Stimulated activated CD8-positive, alpha-beta memory T cell treated with anti-CD3 and anti-CD28 coated beads, Interleukin-15, amount 100 ng/mL, for 24 hours (primary cell): ENCODE measurements at regions not wholly inside any gene's neighbourhood (a gene's known extent, or its start where the extent isn't known, plus 50 kb on each side); places are given as distances from the start of the nearest gene placed in this dataset.

ENCODE experiments used
- DNase-seq: peaks from one replicate; pipeline ENCODE4 v3.0.0-alpha.2; 2020; ENCODE audit warnings: low read depth

GRCh38 chr16:85426806-85427205 lies 186.3 kb upstream of the GSE1 start:
- no peak for DNase-seq

GRCh38 chr16:85428168-85428898 lies 184.8 kb upstream of the GSE1 start:
- no peak for DNase-seq

DNA sequence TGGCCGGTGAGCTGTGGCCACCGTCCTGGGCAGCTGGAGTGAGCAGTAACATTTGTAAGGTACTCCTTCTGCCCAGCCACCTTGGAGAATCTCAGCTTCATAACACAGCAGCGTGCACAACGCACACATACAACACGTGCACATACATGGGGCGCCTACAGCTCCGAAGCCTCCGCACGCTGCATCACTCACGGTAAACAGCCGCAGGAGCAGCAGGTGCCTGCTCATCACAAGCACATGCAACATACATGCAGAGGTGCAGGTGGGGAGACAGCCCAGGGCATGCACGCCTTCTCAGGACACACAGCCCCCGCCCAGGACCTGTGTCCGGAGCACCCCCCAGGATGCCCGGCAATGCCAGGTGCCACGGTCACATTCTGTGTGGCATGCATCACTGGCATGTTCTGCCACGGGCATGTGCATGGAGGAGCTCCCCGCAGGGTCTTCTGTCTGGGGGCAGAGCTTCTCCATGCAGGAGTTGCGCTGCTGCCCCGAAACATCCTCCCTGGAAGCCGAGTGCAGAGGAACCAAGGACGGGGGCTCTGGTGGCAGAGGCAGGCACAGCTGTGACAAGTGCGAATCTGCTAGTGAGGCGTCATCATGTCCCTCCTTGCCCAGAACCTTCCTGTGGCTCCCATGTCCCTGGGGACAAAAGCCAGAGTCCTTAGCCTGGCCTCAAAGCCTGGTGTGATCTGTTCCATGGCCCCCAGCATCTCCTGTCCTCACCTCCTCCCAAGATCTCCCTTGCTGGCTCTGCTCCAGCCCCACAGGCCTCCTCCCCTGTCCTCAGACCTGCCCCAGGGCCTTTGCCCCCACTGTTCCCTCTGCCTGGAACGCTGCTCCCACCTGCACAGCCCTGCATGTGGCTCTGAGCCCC lies 184.0 kb upstream of the GSE1 start:
- DNase-seq: no peak

DNA sequence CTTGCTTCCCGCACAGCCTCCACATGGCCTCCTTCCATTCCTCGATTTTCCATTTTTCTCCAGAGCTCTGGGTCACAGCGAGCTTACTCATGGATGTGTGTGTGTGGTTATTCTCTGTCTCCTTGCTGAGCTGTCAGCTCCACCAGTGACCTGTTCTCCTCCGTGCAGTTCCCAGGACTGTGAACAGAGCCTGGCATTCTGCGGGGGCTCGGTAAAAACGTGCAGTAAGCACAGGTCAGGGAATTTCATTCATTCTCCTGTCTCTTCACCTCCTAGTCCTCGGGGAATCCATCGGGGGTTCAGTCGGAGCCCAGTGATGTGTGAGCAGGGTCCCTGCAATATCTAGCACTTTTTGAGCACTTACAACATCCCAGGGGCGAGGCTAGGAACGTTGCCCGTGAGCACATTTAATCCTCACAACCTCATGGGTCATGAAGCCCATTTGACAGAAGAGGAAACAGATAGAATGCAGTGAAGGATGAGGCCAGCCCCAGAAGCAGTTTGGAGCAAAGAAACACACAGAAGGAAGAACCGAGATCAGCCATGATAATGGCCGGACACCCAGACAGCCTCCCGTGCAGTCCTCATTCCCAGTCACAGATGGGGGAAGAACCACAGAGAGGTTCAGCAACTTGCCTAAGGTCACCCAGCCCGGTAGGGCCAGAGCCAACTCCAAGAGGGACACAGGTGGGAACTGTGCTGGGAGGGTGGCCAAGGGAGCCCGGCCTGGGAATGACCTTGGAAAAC lies 183.2 kb upstream of the GSE1 start:
- no peak for DNase-seq

GRCh38 chr16:85430523-85431421 lies 182.3 kb upstream of the GSE1 start:
- no peak for DNase-seq

- DNase-seq: no peak
Measured at GRCh38 chr16:85431431-85432124, 181.5 kb upstream of the GSE1 start.

DNA sequence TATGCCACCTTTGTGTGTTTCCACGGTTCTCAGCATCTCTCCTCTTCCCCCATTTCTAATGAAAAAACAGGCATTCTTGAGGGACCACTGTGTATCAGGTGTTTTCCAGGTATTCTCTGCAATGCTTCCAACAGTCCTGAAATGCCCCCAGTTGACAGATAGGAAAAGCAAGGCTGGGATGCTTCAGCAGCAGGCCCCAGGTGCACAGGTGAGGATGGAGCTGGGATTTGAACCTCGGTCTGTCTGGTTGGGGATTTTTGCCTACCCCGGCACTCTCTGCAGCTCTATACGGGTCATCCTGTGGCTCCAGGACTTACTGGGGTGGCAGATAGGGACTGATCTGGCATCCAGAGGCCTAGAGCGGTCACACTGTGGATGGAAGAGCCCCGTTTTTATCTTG lies 180.5 kb upstream of the GSE1 start:
- DNase-seq: no peak

DNA sequence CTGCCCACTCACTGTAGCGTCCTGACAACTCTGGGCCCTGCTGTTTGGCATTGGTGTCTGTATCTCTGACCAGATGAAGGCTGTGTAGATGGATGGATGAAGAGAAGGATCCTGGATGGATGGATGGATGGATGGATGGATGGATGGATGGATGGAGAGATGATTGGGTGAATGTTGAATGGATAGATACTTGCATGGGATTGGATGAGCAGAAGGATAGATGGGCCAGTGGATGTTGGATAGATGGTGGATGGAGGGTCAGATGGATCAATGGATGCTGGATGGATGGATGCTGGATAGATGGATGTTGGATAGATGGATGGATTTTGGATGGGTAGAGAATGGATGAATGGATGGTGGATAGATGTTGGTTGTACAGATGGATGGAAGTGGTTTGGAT lies 179.6 kb upstream of the GSE1 start:
- DNase-seq: no peak

DNA sequence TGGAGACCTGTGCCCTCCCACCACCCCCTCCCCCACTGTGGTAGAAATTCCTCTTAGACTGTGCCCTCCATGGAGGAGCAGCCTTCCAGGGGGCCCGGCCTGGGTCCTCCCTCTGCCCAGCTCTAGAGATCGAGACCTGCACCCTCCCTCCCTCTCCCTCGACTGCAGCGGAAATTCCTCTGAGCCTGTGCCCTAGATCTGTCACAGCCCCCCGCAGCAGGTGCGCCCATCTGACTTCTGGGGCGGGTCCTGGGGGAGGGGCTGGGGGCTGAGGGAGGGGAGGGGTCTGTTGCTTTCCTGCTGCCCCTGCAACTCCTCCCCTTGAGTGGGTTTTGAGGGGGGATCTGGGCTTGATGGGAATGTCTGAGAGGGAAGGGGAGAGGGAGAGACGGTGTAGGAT lies 177.8 kb upstream of the GSE1 start:
- no peak for DNase-seq

DNA sequence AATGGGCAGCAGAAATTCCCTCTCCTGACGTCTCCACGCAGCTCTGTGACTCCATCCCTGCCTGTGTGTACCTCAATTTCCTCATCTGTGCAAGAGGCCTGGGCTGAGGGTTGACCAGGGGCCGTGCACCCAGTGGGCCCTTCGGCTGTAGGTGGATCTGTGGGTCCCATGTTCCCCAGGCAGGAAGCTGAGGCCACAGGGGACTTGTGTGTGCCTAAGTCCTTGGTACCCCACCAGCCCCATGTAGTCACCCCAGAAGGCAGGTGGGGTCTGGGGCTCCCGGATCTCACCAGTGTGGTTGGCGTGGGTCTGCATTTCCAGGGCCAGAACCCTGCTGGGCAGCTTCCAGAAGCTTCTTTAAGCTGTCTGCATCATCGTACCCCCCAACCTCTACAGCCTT lies 177.4 kb upstream of the GSE1 start:
- no peak for DNase-seq

GRCh38 chr16:85436207-85436606 lies 176.9 kb upstream of the GSE1 start:
- DNase-seq: no peak

- DNase-seq: no peak
Measured at GRCh38 chr16:85436636-85437165, 176.4 kb upstream of the GSE1 start.

DNA sequence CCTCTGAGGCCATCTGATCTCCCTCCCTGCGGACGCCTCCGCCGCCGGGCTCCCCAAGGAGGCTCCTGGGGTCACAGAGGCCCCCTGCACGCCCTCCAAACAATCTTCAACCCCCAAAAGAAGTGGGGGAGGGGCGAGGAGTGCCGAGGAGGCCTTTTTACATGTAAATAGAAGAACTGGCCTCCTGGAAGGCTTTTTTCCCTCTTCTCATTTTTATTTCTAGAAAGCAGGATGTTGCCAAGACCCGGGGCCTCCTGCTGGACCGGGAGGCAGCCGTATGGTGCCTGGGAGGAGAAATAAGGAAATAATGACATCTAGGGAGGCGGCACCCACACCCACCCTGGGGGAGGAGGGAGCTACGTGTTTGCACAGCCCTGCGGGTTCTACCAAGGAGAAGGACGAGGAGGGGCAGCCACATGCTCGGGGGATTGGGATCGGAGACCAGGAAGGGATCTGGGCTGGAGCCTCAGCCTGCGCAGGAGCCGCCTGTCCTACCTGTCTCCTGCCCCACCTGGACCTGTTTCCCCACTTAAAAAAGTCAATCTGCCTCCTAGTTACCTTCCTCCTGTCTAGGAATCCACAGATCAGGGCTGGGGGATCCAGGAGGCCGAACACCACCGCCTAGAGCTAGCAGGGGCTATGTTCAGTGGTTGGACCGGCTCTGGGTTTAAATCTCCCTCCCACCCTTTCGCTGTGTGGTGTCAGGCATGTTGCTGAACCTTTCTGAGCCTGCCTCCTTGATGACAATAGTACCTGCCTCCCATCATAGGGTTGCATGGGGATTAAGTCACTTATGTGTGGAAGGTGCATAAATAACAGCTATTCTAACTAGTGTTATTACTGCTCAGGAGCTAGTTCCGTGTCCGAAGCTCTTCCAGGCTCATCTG lies 175.7 kb upstream of the GSE1 start:
- no peak for DNase-seq

DNA sequence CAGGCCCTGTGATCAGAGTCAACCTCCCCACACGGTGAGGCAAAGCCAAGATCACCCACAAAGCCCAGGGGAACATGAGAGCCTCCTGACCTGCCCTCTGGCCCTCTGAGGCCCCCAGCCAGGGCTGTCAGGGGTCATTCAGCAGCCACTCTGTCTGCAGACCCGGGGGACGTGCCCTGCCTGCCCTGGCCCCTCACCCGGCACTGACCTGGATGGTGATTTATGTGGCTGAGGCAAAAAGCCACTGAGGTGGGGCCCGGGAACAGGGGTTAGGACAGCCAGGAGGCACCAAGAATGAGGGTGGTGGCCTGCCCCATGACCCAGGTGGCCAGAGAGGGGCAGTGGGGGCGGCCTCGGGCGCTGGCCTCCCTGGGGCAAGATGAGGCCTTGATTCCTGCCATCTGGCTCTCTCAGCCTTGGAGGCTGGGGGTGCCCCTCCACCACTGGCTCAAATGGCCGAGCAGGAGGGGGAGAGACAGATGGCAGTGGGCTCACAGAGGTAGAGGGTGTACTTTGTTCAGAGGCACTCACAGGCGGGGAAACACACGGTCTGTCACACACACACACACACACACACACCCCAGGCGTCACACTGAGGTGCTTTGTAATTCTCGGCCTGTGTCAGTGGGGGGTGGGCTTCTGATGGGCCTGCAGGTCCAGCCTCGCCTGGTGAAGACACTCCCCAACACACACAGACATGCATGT lies 174.0 kb upstream of the GSE1 start:
- no peak for DNase-seq

- DNase-seq: no peak
Measured at GRCh38 chr16:85440744-85441143, 172.4 kb upstream of the GSE1 start.

DNA sequence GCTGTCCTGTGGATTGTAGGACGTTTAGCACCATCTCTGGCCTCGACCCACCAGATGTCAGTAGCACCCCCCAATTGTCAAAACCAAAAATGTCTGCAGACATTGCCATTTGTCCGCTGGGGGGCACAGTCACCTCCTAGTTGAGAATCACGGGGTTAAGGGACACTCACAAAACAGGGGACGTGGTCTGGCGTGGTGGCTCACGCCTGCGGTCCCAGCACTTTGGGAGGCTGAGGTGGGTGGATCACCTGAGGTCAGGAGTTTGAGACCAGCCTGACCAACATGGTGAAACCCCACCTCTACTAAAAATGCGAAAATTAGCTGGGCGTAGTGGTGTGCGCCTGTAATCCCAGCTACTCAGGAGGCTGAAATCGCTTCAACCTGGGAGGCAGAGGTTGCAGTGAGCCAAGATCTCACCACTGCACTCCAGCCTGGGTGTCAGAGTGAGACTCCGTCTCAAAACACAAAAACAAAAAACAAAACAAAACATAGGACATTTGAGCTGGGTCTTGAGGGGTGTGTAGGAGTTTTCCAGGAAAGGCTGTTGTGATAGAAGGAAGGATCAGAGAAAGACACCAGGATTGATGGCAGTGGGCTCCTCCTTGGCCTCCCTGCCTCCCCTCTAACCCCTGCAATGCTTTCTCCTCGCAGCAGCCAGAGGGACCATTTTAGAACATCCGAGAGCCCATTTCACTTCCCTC lies 171.8 kb upstream of the GSE1 start:
- DNase-seq: no peak

DNA sequence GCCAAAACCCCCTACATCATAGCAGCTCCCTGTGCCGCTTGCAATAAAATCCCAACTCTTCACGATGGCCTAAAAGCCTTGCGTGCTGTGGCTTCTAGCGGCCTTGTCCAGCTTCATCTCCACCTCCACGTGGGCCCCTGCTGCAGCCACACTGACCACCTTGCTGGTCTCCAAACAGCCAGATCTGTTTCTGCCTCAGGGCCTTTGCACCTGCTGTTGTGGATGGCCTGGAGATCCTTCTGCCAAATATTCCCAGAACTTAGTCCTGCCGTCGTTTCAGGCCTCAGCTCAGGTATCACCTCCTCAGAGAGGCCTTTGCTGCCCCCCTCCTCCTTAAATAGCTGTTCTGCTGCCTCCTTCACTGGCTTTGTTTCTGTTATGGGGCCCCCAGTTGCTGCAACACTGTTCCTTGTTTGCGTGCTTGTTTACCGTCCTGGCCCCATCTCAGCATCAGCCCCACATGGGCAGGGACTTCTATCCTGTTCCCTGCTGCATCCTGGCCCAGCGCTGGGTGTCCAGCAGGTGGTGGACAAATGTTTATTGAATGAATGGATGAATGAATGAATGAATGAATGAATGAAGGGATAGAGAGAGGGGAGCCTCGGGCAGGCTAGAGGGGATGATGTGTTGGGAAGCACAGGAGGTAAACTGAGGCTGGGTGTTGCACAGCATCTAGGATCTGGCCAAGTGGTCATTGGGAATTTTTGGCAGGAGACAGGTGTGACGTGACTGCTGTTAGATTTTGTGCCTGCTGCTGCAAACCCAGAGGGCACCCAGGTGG lies 171.0 kb upstream of the GSE1 start:
- no peak for DNase-seq

- DNase-seq: no peak
Measured at GRCh38 chr16:85443116-85443515, 170.0 kb upstream of the GSE1 start.
